Umbilical cord (tissue), 1 donor: ENCODE measurements at regions not wholly inside any gene's neighbourhood (a gene's known extent, or its start where the extent isn't known, plus 50 kb on each side); places are given as distances from the start of the nearest gene placed in this dataset.
"Not testable (repeated sequence)": the region's sequence is repeated elsewhere in the genome, so short reads cannot be mapped to it uniquely, and the experiment has no call there.

ENCODE experiments used
- DNase-seq: peaks from one replicate; pipeline ENCODE4 v3.0.0-alpha.2; 2015; ENCODE audit warnings: low spot score

DNA sequence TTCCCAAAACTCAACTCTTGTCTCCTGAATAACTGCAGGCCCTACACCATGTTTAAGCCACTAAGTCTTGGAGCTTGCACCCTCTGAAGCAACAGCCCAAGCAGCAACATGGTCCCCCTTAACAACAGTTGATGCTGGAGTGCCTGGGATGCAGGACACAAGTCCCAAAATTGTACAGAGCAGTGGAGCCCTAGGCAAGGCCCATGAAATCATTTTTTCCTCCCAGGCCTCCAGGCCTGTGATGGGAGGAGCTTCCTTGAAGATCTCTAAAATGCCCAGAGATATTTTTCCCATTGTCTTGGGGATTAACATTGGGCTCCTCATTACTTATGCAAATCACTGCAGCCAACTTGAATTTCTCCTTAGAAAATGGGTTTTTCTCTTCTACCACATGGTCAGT is 311.9 kb upstream of the EPHA3 start:
- DNase-seq: no peak

DNA sequence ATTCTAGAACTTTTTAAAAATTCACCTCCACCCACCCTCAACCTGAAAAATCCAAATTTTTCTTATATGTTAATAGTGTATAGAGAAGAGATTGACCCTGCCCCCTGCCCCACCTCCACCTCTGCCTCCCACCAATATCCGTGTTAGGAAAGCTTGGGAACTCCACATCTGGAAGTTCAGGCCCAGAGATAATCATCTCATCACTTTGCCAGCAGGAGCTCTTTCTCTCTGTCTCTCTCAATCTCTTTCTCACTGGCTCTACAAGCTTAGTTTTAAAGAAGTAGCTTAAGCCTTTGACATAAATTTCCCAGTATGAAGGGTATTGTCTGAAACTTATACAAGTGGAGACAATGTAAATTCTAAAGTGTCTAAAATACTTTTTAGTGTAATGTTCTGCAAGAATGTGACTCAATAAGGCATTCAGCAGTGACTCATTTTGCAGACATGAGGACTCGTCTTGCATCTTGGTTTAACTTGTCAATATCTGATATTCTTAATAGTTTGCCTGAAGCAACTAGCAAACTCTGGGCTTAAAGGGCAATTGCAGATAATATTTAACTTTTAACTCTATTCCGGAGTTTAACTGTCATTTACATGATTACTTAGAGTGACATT is 299.8 kb upstream of the EPHA3 start:
- DNase-seq: peak; percentile 52

DNA sequence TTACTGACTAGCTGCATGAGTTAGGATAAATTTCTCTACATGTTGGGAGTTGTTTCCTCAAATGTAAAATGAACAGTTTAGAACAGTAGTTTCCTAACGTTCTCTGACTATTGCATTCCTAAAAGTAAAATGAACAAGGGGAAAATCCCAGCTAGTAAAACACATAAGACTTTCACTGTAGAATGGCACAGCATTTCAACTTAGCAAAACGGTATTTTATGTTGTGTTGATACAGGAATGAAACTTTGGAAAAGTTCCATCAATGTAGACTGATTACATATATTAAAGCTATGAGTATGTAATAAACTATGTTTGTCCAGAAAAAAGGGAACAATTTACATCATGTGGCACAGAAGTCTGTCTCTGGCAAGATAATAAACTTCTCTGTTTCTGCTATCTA is 297.4 kb upstream of the EPHA3 start:
- DNase-seq: peak; percentile 59

DNA sequence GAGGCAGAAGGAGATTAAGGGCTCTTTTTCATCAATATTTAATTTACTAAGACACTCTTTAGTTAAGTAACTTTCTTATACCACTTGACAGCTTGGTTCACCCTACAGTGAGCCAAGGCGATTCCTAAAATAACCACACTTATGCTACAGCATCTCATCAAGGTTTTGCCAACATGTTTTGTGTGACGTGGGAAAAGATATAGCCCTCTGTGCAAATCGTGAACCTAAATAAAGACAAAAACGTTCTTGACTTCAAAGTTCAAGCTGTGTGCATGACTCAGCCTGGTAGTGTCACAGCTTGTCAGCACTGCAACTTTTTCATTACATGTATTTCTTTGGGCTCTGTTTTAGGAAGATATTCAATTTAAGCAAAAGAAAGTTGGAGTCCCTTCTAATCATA is 297.0 kb upstream of the EPHA3 start:
- DNase-seq: peak; percentile 73

DNA sequence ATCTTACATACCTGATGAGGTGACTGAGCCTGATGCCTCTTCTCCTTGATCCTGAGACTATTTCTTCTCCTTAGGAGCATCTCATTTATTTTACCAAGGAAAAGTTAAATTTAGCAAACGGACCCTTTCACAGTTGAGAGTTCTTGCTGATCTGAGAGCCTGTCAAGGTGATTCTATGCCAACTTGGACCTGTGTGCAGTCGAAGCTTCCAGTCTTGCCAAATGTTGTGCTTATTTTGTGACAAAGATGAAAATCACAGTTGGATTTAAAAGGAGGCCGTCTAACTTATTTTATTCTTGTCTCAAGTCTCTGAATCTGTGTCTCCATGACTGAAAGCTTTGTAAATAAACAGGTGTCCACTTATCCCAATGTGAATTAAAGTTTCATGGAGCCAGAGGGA is 296.3 kb upstream of the EPHA3 start:
- DNase-seq: no peak

DNA sequence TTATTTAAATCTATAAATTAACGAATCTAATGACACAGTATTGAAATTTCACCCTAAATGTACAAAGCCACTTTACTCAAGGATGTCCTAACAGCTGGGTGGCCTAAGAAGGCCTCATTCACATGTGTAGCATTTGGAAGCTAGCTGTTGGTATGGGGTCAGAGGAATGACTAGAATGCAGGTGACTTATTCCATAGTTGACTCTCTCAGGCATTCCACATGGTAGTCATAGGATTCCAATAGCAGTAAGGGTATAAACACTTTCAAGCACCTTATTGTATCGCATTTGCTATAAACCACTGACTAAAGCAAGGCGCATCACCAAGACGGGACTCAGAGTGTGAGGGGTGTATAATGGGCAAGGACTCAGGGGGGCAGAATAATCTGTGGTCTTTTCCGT is 294.8 kb upstream of the EPHA3 start:
- no peak for DNase-seq

DNA sequence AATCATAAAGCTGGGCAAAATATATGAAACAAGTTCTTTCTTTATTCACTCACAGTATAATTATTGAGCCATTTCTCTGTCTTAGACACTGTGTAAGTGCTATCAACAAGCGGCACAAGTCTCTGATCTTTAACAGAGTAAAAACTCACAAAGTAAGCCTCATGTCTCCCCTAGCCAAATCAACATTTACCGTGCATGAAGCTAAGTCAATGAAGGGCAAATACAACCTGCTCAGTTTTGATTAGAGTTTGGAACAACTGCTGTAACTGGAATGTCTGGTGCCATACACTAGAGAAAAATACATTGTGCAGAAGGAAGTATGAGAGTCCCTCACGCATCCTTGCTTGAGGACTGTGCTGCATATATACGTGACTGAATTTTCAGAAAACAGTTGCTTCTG is 291.0 kb upstream of the EPHA3 start:
- no peak for DNase-seq

DNA sequence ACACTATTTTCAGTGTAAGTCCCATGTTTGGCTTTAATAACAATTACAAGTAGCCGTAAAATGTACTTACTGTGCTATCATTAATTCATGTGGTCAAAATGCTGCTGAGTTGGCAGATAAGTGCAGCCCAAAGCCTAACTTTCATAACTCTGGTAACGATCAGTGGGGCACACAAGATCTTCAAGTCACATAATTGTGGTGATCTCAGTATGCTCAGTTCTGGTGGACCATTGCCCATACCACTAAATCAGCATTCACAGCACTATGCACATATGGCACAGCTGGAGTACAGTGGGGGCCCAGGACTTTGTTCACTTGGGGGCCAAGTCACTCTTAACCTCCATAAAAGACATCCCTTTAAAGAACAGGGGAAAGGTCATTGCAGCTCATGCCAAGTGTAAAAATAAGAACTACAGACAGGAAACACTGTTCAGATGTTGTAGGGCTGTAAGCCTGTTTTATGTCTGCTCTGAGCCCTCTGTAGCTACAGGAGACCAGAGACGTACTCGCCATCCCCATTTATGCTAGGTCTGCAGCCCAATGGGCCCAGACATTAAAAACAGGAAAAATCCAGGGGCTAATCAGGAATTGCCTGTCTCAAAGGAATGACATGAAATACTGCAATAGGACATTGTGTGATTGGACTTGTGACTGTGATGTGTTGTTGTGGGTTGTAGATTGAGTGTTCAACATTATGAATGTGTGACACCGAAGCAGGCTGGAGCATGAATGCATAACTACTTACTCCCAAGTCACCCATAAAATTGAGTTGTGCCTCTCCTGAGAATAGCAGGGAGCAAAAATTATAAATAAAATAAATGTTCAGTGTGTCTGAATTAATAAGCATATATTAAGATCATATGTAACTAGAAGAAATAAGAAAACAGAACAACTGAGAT is 282.5 kb upstream of the EPHA3 start:
- DNase-seq: peak; percentile 58

DNA sequence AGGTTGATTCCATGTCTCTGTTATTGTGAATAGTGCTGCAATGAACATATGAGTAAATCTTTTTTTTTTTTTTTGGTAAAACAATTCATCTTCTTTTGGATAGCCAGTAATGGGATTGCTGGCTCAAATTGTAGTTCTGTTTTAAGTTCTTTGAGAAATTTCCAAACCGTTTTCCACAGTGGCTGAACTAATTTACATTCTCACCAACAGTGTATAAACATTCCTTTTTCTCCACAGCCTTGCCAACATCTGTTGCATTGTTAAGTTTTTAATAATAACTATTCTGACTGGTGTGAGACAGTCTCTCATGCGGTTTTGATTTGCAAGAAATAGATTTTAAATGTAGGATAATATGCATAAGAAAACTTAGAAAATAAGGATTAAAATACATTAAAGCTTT is 279.0 kb upstream of the EPHA3 start:
- DNase-seq: no peak

DNA sequence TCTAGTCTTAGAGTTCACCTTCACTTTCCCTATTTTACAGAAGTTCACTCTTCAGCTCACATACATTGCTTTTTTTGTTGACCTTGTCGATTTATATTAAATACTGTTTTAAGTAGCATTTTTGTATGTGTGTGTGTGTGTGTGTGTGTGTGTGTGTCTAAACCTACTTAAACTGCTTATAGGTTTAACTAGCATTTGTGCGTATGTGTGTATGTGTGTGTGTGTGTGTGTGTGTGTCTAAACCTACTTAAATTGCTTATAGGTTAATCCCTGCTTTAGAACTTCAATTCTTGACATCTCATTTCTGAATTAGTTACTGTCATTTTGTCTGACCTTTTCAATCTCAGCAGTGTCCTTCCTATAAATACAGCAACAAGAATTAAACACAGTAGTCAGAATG is 254.8 kb upstream of the EPHA3 start:
- no peak for DNase-seq

DNA sequence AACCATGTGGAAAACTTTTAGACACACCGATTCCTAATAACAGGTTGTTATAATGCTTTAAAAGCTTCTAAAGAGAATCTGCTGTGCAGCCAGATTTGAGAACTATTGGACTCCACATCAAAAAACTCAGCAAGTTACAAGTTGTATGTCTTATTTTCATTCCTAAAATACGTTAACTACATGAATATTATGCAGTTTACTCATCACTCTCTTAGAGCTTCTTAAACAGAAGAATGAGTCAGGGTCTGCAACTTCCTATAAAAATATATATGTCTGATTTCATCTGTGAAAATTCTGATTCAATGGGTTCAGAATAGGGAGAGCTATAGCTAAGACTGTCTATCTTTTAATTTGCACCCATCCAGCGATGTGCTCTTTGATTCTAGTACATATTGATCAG is 244.2 kb upstream of the EPHA3 start:
- no peak for DNase-seq

DNA sequence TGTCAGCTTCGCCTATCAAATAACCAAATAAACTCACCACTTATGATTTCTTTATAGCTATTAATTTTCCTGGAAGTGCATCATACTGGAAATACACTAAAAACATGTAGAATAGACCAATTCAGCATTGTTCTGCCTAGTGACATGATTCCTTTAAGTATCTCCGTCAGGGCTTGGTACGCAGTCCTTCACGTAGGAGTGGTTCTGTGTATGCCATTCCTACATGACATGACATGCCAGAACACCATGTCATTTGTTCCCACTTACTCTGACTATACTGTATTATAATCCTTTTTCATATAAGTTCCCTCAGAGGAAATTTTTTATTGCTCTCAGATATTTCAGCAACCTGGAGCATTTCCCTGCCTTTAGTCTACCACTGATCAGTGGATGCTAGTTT is 230.7 kb upstream of the EPHA3 start:
- DNase-seq: no peak

DNA sequence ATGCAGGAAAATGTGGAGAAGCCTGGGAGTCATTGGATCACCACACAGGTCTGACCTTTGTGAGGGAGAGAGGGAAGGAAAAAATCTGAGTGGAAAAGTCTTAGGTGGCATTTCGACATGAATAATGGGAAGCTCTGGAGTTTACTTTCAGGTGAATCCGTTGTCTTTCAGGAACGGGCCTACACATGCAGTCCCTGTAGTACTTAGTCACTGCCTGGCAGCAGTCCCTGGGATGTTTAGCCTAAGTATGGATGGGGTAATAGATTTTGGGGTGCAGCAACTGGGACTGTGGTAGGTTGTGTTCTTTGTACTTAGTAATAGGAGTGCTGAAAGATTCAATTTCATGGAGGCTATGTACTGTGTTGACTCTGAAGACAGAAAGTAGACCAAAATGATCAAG is 227.5 kb upstream of the EPHA3 start:
- DNase-seq: no peak

DNA sequence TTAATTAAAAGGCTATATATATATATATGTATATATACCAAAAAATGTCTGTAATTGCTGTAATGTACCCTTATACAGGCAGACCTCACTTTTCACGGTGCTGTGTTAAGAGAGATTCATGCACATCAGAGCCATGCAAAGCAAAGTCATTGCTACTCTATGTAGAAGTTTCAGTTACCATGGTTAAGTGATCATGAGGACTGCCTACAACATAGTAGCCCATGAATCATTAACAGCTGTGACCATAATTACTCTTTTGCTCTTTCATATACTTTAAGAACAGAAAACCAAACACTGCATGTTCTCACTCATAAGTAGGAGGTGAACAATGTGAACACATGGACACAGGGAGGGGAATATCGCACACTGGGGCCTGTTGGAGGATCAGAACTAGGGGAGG is 225.3 kb upstream of the EPHA3 start:
- DNase-seq: no peak

DNA sequence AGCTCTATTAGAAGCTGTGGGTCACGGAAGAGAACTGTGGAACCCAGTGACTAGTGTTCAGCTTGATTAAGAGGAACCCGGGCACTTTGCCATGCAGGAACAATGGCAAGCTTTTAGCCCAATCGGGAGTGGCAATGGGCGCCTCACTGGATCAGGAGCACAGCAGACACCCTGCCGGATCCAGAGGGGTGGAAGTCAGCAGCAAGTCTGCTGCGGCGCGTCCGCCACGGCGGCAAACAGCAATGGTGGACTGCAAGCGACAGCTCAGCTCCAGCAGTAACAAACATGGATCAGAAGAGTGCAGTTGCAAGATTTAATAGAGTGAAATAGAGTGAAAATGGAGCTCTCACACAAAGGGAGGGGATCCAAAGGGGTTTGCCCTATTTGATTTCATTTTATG is 220.8 kb upstream of the EPHA3 start:
- not testable (repeated sequence) for DNase-seq

DNA sequence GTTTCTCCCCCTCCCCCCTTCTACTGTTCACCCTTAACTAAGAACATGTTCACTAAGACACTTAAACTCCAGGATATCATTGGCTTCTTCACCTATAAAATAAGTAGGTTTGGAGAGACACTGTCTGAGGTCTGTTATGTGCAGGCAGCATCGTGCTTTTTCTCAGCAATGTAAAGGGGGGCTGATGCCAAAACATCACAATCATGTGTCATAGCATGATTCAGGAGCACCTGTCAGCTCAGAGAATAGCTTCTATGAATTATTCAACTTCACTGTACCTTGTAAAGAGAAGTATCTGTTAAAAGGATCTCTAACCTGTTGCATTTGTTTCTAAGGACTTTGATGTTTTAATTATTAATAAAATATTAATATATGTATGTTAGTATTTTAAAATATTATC is 211.4 kb upstream of the EPHA3 start:
- DNase-seq: no peak

DNA sequence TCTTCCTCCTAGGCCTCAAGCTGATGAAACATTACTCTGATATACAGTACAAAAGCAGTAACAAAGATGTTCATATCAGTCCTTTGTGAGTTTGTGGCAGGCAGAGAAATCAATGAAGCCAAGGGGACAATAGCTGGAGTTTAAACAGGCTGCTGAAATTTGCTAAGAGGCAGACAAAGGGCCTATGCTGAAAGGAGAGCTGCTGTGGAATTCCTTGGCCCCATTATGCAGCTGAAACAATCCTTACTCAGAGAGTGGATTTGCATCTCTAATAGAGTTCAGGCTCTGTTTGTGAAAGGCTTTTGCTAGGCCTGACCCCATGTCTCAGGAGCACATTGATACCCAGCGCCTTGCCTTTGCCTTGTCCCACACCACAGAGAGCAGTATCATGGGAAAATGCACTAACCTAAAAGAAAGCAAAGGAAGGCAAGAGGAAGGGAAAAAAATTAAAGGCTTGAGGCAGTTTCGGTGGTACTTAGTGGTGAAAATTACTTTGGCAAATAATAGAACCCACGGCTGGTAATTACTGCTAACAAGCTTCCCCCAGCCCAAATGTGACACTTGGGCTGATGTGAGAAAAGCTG is 195.0 kb upstream of the EPHA3 start:
- no peak for DNase-seq

DNA sequence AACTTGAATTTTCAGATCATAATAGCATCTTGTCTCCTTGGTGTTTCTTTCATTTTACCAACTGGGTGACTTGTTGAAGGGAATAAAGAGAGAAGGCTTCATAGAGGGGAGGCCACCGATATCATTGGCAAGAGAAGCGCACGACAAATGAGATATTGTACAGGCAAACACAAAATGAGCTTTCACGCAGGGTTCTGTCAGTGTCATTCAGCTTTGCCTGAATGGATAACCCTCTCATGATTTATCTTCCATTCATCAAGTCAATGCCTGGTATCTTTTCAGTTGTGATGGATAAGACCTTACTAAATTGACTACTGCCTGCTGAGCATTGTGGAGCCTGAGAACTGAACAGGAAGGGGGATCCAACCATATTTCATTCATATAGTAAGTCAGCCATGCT is 188.6 kb upstream of the EPHA3 start:
- DNase-seq: no peak

DNA sequence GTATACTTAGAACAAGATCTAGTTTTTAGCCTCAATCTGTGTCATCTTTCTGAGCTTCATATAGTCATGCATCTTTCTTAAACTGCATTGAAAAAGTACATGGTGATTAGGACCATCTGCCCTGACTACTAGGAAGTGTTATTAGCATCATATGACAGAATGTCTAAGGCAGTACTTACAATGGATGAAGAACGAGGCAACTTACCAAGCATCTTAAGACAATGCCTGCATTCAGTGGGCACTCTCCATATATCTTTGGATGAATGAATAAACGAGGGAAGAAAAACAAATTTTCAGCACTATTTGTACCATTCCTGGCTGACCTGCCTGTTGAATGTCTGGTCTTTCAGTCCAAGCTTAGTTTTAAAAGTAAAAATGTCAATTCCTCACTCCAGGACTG is 185.4 kb upstream of the EPHA3 start:
- no peak for DNase-seq

DNA sequence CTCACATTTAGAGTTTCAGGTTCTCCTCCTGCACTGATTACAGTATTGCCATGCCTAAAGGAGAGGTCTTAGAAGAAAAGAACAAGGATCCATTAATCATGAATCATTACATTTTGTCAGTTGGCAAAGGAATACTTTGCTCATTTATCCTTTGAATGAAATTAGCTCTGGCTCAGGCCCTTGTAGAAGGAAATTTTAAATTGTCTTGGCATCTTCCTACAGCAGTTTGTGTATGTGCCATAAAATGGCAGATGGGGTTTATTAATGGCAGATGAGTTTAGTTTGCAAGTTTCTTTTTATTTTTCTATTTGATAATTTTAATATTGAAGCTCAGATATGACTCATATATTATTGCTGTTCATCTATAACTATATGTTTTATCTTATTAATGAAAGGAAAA is 181.2 kb upstream of the EPHA3 start:
- DNase-seq: no peak

DNA sequence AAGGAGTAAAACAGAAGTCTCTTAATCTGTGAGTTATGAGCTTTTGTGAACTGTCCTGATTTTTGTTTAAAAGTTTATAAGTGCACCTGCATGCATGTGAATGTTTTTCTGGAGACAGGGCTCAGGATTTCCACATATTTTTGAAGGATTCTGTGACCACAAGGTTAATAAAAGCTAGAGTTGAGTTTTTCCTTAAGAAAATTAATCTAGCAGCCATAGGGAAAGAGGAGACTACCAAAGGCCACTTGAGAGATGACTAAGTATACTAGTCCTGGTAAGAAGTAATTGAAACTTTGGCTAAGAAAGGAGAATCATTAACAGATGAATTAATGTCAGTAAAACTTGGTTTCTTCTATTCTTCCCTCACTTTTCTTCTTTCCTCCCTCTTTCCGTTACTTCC is 176.8 kb upstream of the EPHA3 start:
- DNase-seq: no peak

DNA sequence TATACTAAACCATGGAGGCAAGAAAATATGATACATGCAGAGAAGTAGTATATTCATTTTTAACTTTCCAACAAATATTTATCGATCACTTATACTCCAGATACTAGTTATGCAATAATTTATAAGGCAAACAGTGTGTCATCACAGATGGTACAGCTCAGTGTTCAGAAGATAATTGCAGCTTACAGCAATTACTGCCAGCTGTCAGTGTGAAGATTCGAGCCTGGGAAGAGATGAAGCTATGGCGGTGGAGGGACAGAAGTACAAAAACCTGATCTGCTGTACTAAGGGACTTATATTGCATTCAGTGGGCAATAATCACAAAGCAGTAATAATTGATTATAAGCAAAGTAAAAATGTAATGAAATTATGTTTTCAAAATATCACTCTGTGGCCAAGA is 170.6 kb upstream of the EPHA3 start:
- no peak for DNase-seq

DNA sequence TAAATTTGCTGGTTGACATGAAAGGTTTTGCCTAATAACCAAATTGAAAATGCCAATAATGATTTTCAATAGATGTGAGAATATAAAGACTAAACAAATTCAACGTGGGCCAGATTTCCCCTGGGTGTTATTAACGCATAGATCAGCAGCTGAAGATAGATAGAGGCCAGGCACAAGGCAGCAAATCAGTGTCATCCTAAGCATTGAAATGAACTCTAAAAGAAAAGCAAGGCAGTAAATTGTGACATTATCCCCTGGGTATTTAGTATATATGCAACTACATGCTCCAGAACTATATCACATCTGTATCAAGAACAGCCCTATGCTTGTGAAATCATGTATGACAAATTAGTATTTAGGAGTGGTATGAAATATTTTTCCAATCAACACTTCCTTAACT is 167.1 kb upstream of the EPHA3 start:
- no peak for DNase-seq
